OCI-LY3 (cell line): ENCODE measurements at regions not wholly inside any gene's neighbourhood (a gene's known extent, or its start where the extent isn't known, plus 50 kb on each side); places are given as distances from the start of the nearest gene placed in this dataset.

Experiments used
- H2AFZ ChIP-seq: fragments of 200-600, 300-600 bp; shearing (Covaris generic); 2 replicates; pipeline ENCODE4 v1.6.0; 2014; ENCODE audit warnings: antibody characterized with exemption, low read depth, low read length
- H3K27ac ChIP-seq: fragments of 200-600, 300-600 bp; sonication (generic); 2 replicates; pipeline ENCODE4 v1.5.1; 2014; ENCODE audit warnings: mild to moderate bottlenecking, low read length, moderate library complexity, mixed read lengths
- H3K27me3 ChIP-seq: fragments of 200-600, 300-600 bp; sonication (generic); 2 replicates; pipeline ENCODE4 v1.6.1; 2014; ENCODE audit warnings: low read depth, low read length, mixed read lengths
- H3K36me3 ChIP-seq: fragments of 200-600, 300-600 bp; sonication (generic); replicated peaks from 2 replicates; pipeline ENCODE3; 2014; ENCODE audit warnings: low read depth, low read length, mixed read lengths
- H3K4me1 ChIP-seq: fragments of 300-600, 200-600 bp; sonication (generic); 2 replicates; pipeline ENCODE4 v1.6.1; 2014; ENCODE audit warnings: low read length, mixed read lengths
- H3K4me2 ChIP-seq: fragments of 200-600, 300-600 bp; sonication (generic); 2 replicates; pipeline ENCODE4 v1.6.1; 2014; ENCODE audit warnings: low read length, mixed read lengths
- H3K4me3 ChIP-seq: fragments of 300-600, 200-600 bp; sonication (generic); 2 replicates; pipeline ENCODE4 v1.5.1; 2014; ENCODE audit warnings: antibody characterized with exemption, mild to moderate bottlenecking, low read length, moderate library complexity
- H3K79me2 ChIP-seq: fragments of 300-600, 200-600 bp; shearing (Covaris generic); 2 replicates; pipeline ENCODE4 v1.6.1; 2014; ENCODE audit warnings: mild to moderate bottlenecking, low read length, mixed read lengths
- H3K9ac ChIP-seq: fragments of 300-600, 200-600 bp; shearing (Covaris generic); 2 replicates; pipeline ENCODE4 v1.6.0; 2014; ENCODE audit warnings: mild to moderate bottlenecking, low read length, moderate library complexity
- H3K9me3 ChIP-seq: fragments of 200-600, 300-600 bp; shearing (Covaris generic); 2 replicates; pipeline ENCODE4 v1.6.1; 2014; ENCODE audit warnings: low read length, mixed read lengths; ENCODE audit not compliant: insufficient read depth
- H4K20me1 ChIP-seq: fragments of 200-600, 300-600 bp; sonication (generic); 2 replicates; pipeline ENCODE4 v1.6.1; 2016; ENCODE audit warnings: low read length, mixed read lengths; ENCODE audit not compliant: insufficient read depth
- EZH2phosphoT487 ChIP-seq: fragments of 200-600 bp; shearing (Covaris generic); IDR thresholded peaks from 2 replicates; pipeline ENCODE4 v1.6.1; 2018; ENCODE audit warnings: antibody characterized with exemption, mixed run types, low read depth
- TF ChIP-seq, protein P1 (sequence below): fragments of 200-600, 300-600 bp; sonication (generic); IDR thresholded peaks from 2 replicates; pipeline ENCODE4 v1.5.1; 2014; ENCODE audit warnings: antibody characterized with exemption, low read length, low read depth

DNA sequence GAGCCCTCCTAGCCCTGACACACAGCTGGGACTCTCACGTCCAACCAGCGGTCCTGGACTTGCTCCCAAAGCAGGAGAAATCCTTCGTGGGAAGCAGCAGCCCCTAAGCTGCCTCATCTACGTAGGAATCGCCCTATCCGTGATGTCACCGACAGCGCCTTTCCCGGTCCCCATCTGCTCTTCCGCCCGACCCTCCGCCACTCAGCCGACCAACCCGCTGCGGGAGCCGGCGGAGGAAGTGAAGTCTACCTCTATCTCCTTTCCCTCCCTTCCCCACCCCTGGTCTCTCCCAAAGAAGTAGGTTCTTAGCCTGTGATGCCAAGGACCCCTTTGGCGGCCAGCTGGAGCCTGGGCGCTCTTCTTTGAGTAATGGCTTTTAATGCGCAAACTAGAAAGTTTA is 272.1 kb downstream of the FAM72C start:
- TF ChIP-seq, protein P1, sequence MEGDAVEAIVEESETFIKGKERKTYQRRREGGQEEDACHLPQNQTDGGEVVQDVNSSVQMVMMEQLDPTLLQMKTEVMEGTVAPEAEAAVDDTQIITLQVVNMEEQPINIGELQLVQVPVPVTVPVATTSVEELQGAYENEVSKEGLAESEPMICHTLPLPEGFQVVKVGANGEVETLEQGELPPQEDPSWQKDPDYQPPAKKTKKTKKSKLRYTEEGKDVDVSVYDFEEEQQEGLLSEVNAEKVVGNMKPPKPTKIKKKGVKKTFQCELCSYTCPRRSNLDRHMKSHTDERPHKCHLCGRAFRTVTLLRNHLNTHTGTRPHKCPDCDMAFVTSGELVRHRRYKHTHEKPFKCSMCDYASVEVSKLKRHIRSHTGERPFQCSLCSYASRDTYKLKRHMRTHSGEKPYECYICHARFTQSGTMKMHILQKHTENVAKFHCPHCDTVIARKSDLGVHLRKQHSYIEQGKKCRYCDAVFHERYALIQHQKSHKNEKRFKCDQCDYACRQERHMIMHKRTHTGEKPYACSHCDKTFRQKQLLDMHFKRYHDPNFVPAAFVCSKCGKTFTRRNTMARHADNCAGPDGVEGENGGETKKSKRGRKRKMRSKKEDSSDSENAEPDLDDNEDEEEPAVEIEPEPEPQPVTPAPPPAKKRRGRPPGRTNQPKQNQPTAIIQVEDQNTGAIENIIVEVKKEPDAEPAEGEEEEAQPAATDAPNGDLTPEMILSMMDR, result no peak
- TF ChIP-seq EZH2phosphoT487, result no peak
- Histone ChIP-seq H3K4me3 (no peak overlapping the region), H2AFZ (no peak overlapping the region), H3K79me2 (no peaks in the 10 kb centered on the region), H3K9ac (no peak overlapping the region), H4K20me1 (no peaks in the 10 kb centered on the region), H3K4me2 (no peak overlapping the region), H3K4me1 (no peaks in the 10 kb centered on the region), H3K9me3 (no peaks in the 10 kb centered on the region; the same call in 1 of the 2 replicates), H3K27ac (no peak overlapping the region), H3K36me3 (no peaks in the 10 kb centered on the region), H3K27me3 (no peaks in the 10 kb centered on the region)

DNA sequence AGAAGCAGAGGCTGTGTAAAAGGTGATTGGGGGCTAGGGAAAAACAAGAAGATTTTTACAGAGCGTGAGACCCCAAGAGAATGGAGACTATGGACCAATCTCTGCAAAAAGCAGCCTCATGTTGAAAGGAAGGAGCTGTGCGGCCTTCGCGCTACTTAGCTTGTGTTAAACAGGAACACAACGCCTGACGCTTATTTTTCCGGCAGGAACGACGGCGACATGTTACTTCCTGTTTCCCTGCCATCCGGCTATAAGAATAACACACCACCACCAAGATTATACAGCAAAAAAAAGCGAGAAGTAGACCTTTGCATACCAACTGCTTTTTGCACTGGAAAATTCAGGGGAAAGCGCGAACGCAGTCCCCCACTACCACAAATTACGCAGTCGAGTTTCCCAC is 272.7 kb downstream of the FAM72C start:
- Histone ChIP-seq H3K36me3 (no peaks in the 10 kb centered on the region), H3K9ac (no peak overlapping the region), H2AFZ (no peak overlapping the region), H3K4me1 (no peaks in the 10 kb centered on the region), H3K9me3 (no peaks in the 10 kb centered on the region; the same call in 1 of the 2 replicates), H3K4me2 (no peak overlapping the region), H3K4me3 (no peak overlapping the region), H3K27ac (no peak overlapping the region), H3K27me3 (no peaks in the 10 kb centered on the region), H4K20me1 (no peaks in the 10 kb centered on the region), H3K79me2 (no peaks in the 10 kb centered on the region)
- TF ChIP-seq, protein P1, result no peak
- no peak for TF ChIP-seq EZH2phosphoT487

DNA sequence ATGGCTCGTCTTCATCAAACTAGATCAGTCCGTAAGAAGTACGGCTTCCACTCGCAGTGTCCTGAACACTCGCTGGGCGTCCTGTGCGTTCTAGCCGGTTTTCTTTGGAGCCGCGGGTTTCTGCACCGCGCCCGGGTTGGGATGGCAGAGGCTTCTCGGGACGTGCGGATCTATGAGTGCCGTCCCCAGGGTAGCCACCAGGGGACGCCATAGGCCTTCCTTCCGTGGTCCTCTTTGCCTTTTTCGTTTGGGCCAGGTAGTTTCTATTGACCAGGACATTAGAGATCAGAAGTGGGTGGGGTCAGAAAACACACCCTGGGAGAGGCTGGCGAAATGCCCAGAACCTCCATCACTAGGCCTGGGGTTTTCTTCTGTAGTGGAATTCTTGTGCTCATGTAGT is 273.8 kb downstream of the FAM72C start:
- Histone ChIP-seq H3K27me3 (no peaks in the 10 kb centered on the region), H3K9me3 (no peaks in the 10 kb centered on the region; the same call in 1 of the 2 replicates), H2AFZ (no peak overlapping the region), H3K27ac (no peak overlapping the region), H3K4me1 (no peaks in the 10 kb centered on the region), H3K4me3 (no peak overlapping the region), H3K4me2 (no peak overlapping the region), H3K36me3 (no peaks in the 10 kb centered on the region), H3K79me2 (no peaks in the 10 kb centered on the region), H4K20me1 (no peaks in the 10 kb centered on the region), H3K9ac (no peak overlapping the region)
- TF ChIP-seq, protein P1, result peak; percentile 33
- no peak for TF ChIP-seq EZH2phosphoT487

DNA sequence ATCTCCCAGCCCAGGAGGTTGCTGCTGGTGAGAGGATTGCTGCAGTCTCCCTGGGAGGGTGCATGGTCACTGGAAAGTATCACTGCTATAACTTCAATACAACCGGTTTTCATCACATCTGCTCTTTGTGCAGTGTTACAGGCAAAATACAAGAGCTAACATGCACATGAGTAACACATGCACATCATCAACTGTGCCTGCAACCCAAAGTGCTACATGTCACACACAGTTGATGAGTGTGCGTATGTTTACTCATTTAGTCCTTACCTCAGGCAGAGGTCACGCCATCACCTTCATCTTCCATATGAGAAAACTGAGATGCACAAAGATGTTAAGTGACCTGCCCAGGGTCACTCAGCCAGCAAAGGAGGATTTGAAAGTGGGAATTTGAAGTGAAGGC is 277.7 kb downstream of the FAM72C start:
- Histone ChIP-seq H4K20me1 (no peaks in the 10 kb centered on the region), H2AFZ (no peak overlapping the region), H3K9ac (no peak overlapping the region), H3K9me3 (no peaks in the 10 kb centered on the region; the same call in 1 of the 2 replicates), H3K79me2 (no peaks in the 10 kb centered on the region), H3K4me1 (no peaks in the 10 kb centered on the region), H3K36me3 (no peaks in the 10 kb centered on the region), H3K27ac (no peak overlapping the region), H3K27me3 (no peaks in the 10 kb centered on the region), H3K4me2 (no peak overlapping the region), H3K4me3 (no peak overlapping the region)
- TF ChIP-seq EZH2phosphoT487, result no peak
- TF ChIP-seq, protein P1, result no peak
